Mammary epithelial cell (primary cell): ENCODE measurements at regions not wholly inside any gene's neighbourhood (a gene's known extent, or its start where the extent isn't known, plus 50 kb on each side); places are given as distances from the start of the nearest gene placed in this dataset.

ENCODE experiments used
- CTCF ChIP-seq, 2 donors: IDR thresholded peaks in 1 of 2; conservative IDR thresholded peaks in 1 of 2; 2 replicates each; pipeline ENCODE4 v1.5.1; 2011 to 2012; ENCODE audit warnings: inconsistent platforms in 2 of 2, low read length in 2 of 2, mild to moderate bottlenecking in 2 of 2, control low read depth in 1 of 2, low read depth in 1 of 2; ENCODE audit not compliant: insufficient read depth in 1 of 2; ENCODE audit errors: extremely low read depth in 1 of 2
- EZH2 ChIP-seq: IDR thresholded peaks from 2 replicates; pipeline ENCODE4 v1.6.1; 2012; ENCODE audit warnings: low read length, inconsistent platforms, borderline replicate concordance

GRCh38 chr12:83256562-83256961 lies 569.9 kb downstream of the TMTC2 start:
- TF ChIP-seq CTCF (conservative IDR thresholded peaks at IDR 0.05 in 1 of 2, IDR thresholded peaks at IDR 0.05 in 1 of 2; ENCODE audit: extremely low read depth in 1 of 2, insufficient read depth in 1 of 2, low read depth in 1 of 2, low read length in 2 of 2) (no peak), EZH2 (no peak)
